Liver (tissue), 3 donors: ENCODE measurements at regions not wholly inside any gene's neighbourhood (a gene's known extent, or its start where the extent isn't known, plus 50 kb on each side); places are given as distances from the start of the nearest gene placed in this dataset.
"Not testable (repeated sequence)": the region's sequence is repeated elsewhere in the genome, so short reads cannot be mapped to it uniquely, and the experiment has no call there.

Experiments
- CTCF ChIP-seq: fragments of 150-350 bp; IDR thresholded peaks from 2 replicates; pipeline ENCODE4 v1.5.1; 2017; ENCODE audit warnings: improper control_type of control experiment, low read depth, low read length; ENCODE audit not compliant: missing input control
- FOXA1 ChIP-seq: IDR thresholded peaks from 2 replicates; pipeline ENCODE4 v1.6.1; 2016; ENCODE audit warnings: antibody characterized with exemption
- GABPA ChIP-seq, 2 donors: IDR thresholded peaks in 1 of 2; conservative IDR thresholded peaks in 1 of 2; 2 replicates each; pipeline ENCODE4 v1.6.1; 2016; ENCODE audit warnings: antibody characterized with exemption in 2 of 2, mild to moderate bottlenecking in 1 of 2, moderate library complexity in 1 of 2
- YY1 ChIP-seq: IDR thresholded peaks from 2 replicates; pipeline ENCODE4 v1.6.1; 2016; ENCODE audit warnings: antibody characterized with exemption, mild to moderate bottlenecking
- donor health status: healthy.
- donor health status: healthy.

GRCh38 chr5:36508331-36508730 is 98.1 kb upstream of the SLC1A3 start:
- not testable (repeated sequence) for TF ChIP-seq FOXA1; CTCF; YY1; GABPA (IDR thresholded peaks at IDR 0.05 in 1 of 2, conservative IDR thresholded peaks at IDR 0.05 in 1 of 2)
